ENCODE measurements at regions not wholly inside any gene's neighbourhood (a gene's known extent, or its start where the extent isn't known, plus 50 kb on each side); places are given as distances from the start of the nearest gene placed in this dataset.
A peak's percentile ranks its signal among the peaks of the same experiment; 100 is the strongest.

- Histone ChIP-seq H3K4me1 (ENCODE audit: control extremely low read depth in 1 of 4, control insufficient read depth in 4 of 4, insufficient read depth in 4 of 4, low read length in 3 of 4) (peaks cover 0 to 11% (median 4%) of the 10 kb centered on the region in 4 experiments), H3K9me3 (ENCODE audit: control extremely low read depth in 1 of 5, control insufficient read depth in 4 of 5, insufficient read depth in 2 of 5, low read depth in 1 of 5, low read length in 4 of 5) (peaks cover 0 to under 1% (median 0%) of the 10 kb centered on the region in 5 experiments), H3K27ac (ENCODE audit: insufficient read depth in 1 of 2, low read depth in 1 of 2, low read length in 2 of 2, poor library complexity in 1 of 2, severe bottlenecking in 2 of 2) (no peak overlapping the region), H3K4me3 (ENCODE audit: control insufficient read depth in 1 of 7, extremely low read depth in 1 of 7, insufficient read depth in 4 of 7, low read depth in 2 of 7, low read length in 6 of 7) (no peak overlapping the region), H3K27me3 (replicated peaks in 2 of 5; ENCODE audit: control insufficient read depth in 4 of 5, insufficient read depth in 5 of 5, low read length in 4 of 5) (no peaks in the 10 kb centered on the region), H3K36me3 (ENCODE audit: control insufficient read depth in 4 of 4, insufficient read depth in 4 of 4, low read length in 3 of 4) (no peaks in the 10 kb centered on the region)
- WGBS (ENCODE audit: insufficient coverage), result 91% methylated on average over 3 of the region's 3 CpGs
- CTCF ChIA-PET, result interaction anchor here (1.2 kb wide), 1 partner anchor 9 kb away, joined by 3 read pairs; no protein-coding TSS in a partner anchor
- no peak for DNase-seq
- POLR2A ChIA-PET, result no interaction called here
These were observed 543.7 kb upstream of the TLE4 start for GRCh38 chr9:79028101-79028500.

- no peaks in the 10 kb centered on the region for H3K4me1 ChIP-seq (ENCODE audit: control extremely low read depth in 1 of 4, control insufficient read depth in 4 of 4, insufficient read depth in 4 of 4, low read length in 3 of 4)
- H3K9me3 ChIP-seq (ENCODE audit: control extremely low read depth in 1 of 5, control insufficient read depth in 4 of 5, insufficient read depth in 2 of 5, low read depth in 1 of 5, low read length in 4 of 5), result peaks cover 0 to 4% (median 1%) of the 10 kb centered on the region in 5 experiments
- DNase-seq, result no peak
- no peak overlapping the region for H3K27ac ChIP-seq (ENCODE audit: insufficient read depth in 1 of 2, low read depth in 1 of 2, low read length in 2 of 2, poor library complexity in 1 of 2, severe bottlenecking in 2 of 2)
- no peak overlapping the region for H3K4me3 ChIP-seq (ENCODE audit: control insufficient read depth in 1 of 7, extremely low read depth in 1 of 7, insufficient read depth in 4 of 7, low read depth in 2 of 7, low read length in 6 of 7)
- no peaks in the 10 kb centered on the region for H3K27me3 ChIP-seq (replicated peaks in 2 of 5; ENCODE audit: control insufficient read depth in 4 of 5, insufficient read depth in 5 of 5, low read length in 4 of 5)
- ChIA-PET POLR2A (no interaction called here), CTCF (no interaction called here)
- 100% methylated on average over 1 of the region's 4 CpGs for WGBS (ENCODE audit: insufficient coverage)
- H3K36me3 ChIP-seq (ENCODE audit: control insufficient read depth in 4 of 4, insufficient read depth in 4 of 4, low read length in 3 of 4), result no peaks in the 10 kb centered on the region
These were observed 537.2 kb upstream of the TLE4 start for GRCh38 chr9:79034583-79034982.

- POLR2A ChIA-PET, result no interaction called here
- no peak overlapping the region for H3K27ac ChIP-seq (ENCODE audit: insufficient read depth in 1 of 2, low read depth in 1 of 2, low read length in 2 of 2, poor library complexity in 1 of 2, severe bottlenecking in 2 of 2)
- no peak overlapping the region for H3K4me3 ChIP-seq (ENCODE audit: control insufficient read depth in 1 of 7, extremely low read depth in 1 of 7, insufficient read depth in 4 of 7, low read depth in 2 of 7, low read length in 6 of 7)
- CTCF ChIA-PET, result interaction anchor here (1.1 kb wide), 1 partner anchor 9 kb away, joined by 3 read pairs; no protein-coding TSS in a partner anchor
- H3K27me3 ChIP-seq (replicated peaks in 2 of 5; ENCODE audit: control insufficient read depth in 4 of 5, insufficient read depth in 5 of 5, low read length in 4 of 5), result no peaks in the 10 kb centered on the region
- H3K9me3 ChIP-seq (ENCODE audit: control extremely low read depth in 1 of 5, control insufficient read depth in 4 of 5, insufficient read depth in 2 of 5, low read depth in 1 of 5, low read length in 4 of 5), result peaks cover 0 to 4% (median 1%) of the 10 kb centered on the region in 5 experiments
- 98% methylated on average over 19 of the region's 19 CpGs for WGBS (ENCODE audit: insufficient coverage)
- H3K4me1 ChIP-seq (ENCODE audit: control extremely low read depth in 1 of 4, control insufficient read depth in 4 of 4, insufficient read depth in 4 of 4, low read length in 3 of 4), result peaks cover 0 to 7% (median 3%) of the 10 kb centered on the region in 4 experiments
- no peak for DNase-seq
- H3K36me3 ChIP-seq (ENCODE audit: control insufficient read depth in 4 of 4, insufficient read depth in 4 of 4, low read length in 3 of 4), result no peaks in the 10 kb centered on the region
These were observed 534.4 kb upstream of the TLE4 start for GRCh38 chr9:79037338-79037737.

- WGBS (ENCODE audit: insufficient coverage), result no CpG with 5 or more reads among the region's 2 CpGs
- ChIA-PET CTCF (no interaction called here), POLR2A (no interaction called here)
- Histone ChIP-seq H3K4me3 (ENCODE audit: control insufficient read depth in 1 of 7, extremely low read depth in 1 of 7, insufficient read depth in 4 of 7, low read depth in 2 of 7, low read length in 6 of 7) (no peak overlapping the region), H3K36me3 (ENCODE audit: control insufficient read depth in 4 of 4, insufficient read depth in 4 of 4, low read length in 3 of 4) (no peaks in the 10 kb centered on the region), H3K27ac (ENCODE audit: insufficient read depth in 1 of 2, low read depth in 1 of 2, low read length in 2 of 2, poor library complexity in 1 of 2, severe bottlenecking in 2 of 2) (no peak overlapping the region), H3K9me3 (ENCODE audit: control extremely low read depth in 1 of 5, control insufficient read depth in 4 of 5, insufficient read depth in 2 of 5, low read depth in 1 of 5, low read length in 4 of 5) (no peaks in the 10 kb centered on the region), H3K4me1 (ENCODE audit: control extremely low read depth in 1 of 4, control insufficient read depth in 4 of 4, insufficient read depth in 4 of 4, low read length in 3 of 4) (peaks cover 0 to 9% (median 3%) of the 10 kb centered on the region in 4 experiments), H3K27me3 (replicated peaks in 2 of 5; ENCODE audit: control insufficient read depth in 4 of 5, insufficient read depth in 5 of 5, low read length in 4 of 5) (no peaks in the 10 kb centered on the region)
- DNase-seq, result peak in 2 of 3 donors; percentile 54 to 73
These were observed 531.1 kb upstream of the TLE4 start for GRCh38 chr9:79040671-79041070.

- no CpG with 5 or more reads among the region's 1 CpG for WGBS (ENCODE audit: insufficient coverage)
- ChIA-PET CTCF (no interaction called here), POLR2A (no interaction called here)
- H3K27me3 ChIP-seq (replicated peaks in 2 of 5; ENCODE audit: control insufficient read depth in 4 of 5, insufficient read depth in 5 of 5, low read length in 4 of 5), result no peaks in the 10 kb centered on the region
- peaks cover 0 to 9% (median 3%) of the 10 kb centered on the region in 4 experiments for H3K4me1 ChIP-seq (ENCODE audit: control extremely low read depth in 1 of 4, control insufficient read depth in 4 of 4, insufficient read depth in 4 of 4, low read length in 3 of 4)
- no peaks in the 10 kb centered on the region for H3K36me3 ChIP-seq (ENCODE audit: control insufficient read depth in 4 of 4, insufficient read depth in 4 of 4, low read length in 3 of 4)
- no peak overlapping the region for H3K4me3 ChIP-seq (ENCODE audit: control insufficient read depth in 1 of 7, extremely low read depth in 1 of 7, insufficient read depth in 4 of 7, low read depth in 2 of 7, low read length in 6 of 7)
- no peak for DNase-seq
- H3K27ac ChIP-seq (ENCODE audit: insufficient read depth in 1 of 2, low read depth in 1 of 2, low read length in 2 of 2, poor library complexity in 1 of 2, severe bottlenecking in 2 of 2), result no peak overlapping the region
- no peaks in the 10 kb centered on the region for H3K9me3 ChIP-seq (ENCODE audit: control extremely low read depth in 1 of 5, control insufficient read depth in 4 of 5, insufficient read depth in 2 of 5, low read depth in 1 of 5, low read length in 4 of 5)
These were observed 530.5 kb upstream of the TLE4 start for GRCh38 chr9:79041266-79041665.

- Histone ChIP-seq H3K36me3 (ENCODE audit: control insufficient read depth in 4 of 4, insufficient read depth in 4 of 4, low read length in 3 of 4) (no peaks in the 10 kb centered on the region), H3K27ac (ENCODE audit: insufficient read depth in 1 of 2, low read depth in 1 of 2, low read length in 2 of 2, poor library complexity in 1 of 2, severe bottlenecking in 2 of 2) (no peak overlapping the region), H3K27me3 (replicated peaks in 2 of 5; ENCODE audit: control insufficient read depth in 4 of 5, insufficient read depth in 5 of 5, low read length in 4 of 5) (no peaks in the 10 kb centered on the region), H3K4me3 (ENCODE audit: control insufficient read depth in 1 of 7, extremely low read depth in 1 of 7, insufficient read depth in 4 of 7, low read depth in 2 of 7, low read length in 6 of 7) (no peak overlapping the region), H3K4me1 (ENCODE audit: control extremely low read depth in 1 of 4, control insufficient read depth in 4 of 4, insufficient read depth in 4 of 4, low read length in 3 of 4) (peaks cover 0 to 9% (median 3%) of the 10 kb centered on the region in 4 experiments), H3K9me3 (ENCODE audit: control extremely low read depth in 1 of 5, control insufficient read depth in 4 of 5, insufficient read depth in 2 of 5, low read depth in 1 of 5, low read length in 4 of 5) (no peaks in the 10 kb centered on the region)
- ChIA-PET POLR2A (no interaction called here), CTCF (no interaction called here)
- 97% methylated on average over 7 of the region's 7 CpGs for WGBS (ENCODE audit: insufficient coverage)
- no peak for DNase-seq
These were observed 527.8 kb upstream of the TLE4 start for GRCh38 chr9:79043916-79044315.

- H3K4me1 ChIP-seq (ENCODE audit: control extremely low read depth in 1 of 4, control insufficient read depth in 4 of 4, insufficient read depth in 4 of 4, low read length in 3 of 4), result peaks cover 0 to 2% (median 0%) of the 10 kb centered on the region in 4 experiments
These were observed 525.4 kb upstream of the TLE4 start for GRCh38 chr9:79046401-79046800.

More at GRCh38 chr9:79046401-79046800, 525.4 kb upstream of the TLE4 start:
- H3K27ac ChIP-seq (ENCODE audit: insufficient read depth in 1 of 2, low read depth in 1 of 2, low read length in 2 of 2, poor library complexity in 1 of 2, severe bottlenecking in 2 of 2), result no peak overlapping the region
- no peaks in the 10 kb centered on the region for H3K27me3 ChIP-seq (replicated peaks in 2 of 5; ENCODE audit: control insufficient read depth in 4 of 5, insufficient read depth in 5 of 5, low read length in 4 of 5)
- 100% methylated on average over 1 of the region's 2 CpGs for WGBS (ENCODE audit: insufficient coverage)
- no peaks in the 10 kb centered on the region for H3K9me3 ChIP-seq (ENCODE audit: control extremely low read depth in 1 of 5, control insufficient read depth in 4 of 5, insufficient read depth in 2 of 5, low read depth in 1 of 5, low read length in 4 of 5)
- no peaks in the 10 kb centered on the region for H3K36me3 ChIP-seq (ENCODE audit: control insufficient read depth in 4 of 4, insufficient read depth in 4 of 4, low read length in 3 of 4)
- CTCF ChIA-PET, result no interaction called here
- no peak overlapping the region for H3K4me3 ChIP-seq (ENCODE audit: control insufficient read depth in 1 of 7, extremely low read depth in 1 of 7, insufficient read depth in 4 of 7, low read depth in 2 of 7, low read length in 6 of 7)
- no peak for DNase-seq
- POLR2A ChIA-PET, result no interaction called here

Data from common myeloid progenitor, CD34-positive (primary cell).